SH-SY5Y (cell line): ENCODE measurements at regions not wholly inside any gene's neighbourhood (a gene's known extent, or its start where the extent isn't known, plus 50 kb on each side); places are given as distances from the start of the nearest gene placed in this dataset.

Source experiments
- GATA2 ChIP-seq: IDR thresholded peaks from 2 replicates; pipeline ENCODE4 v1.6.1; 2011; ENCODE audit warnings: mild to moderate bottlenecking, low read depth, low read length
- GATA3 ChIP-seq: IDR thresholded peaks from 2 replicates; pipeline ENCODE4 v1.6.1; 2011; ENCODE audit warnings: low read depth, mild to moderate bottlenecking, low read length, moderate library complexity

- no peak for TF ChIP-seq GATA3
- no peak for TF ChIP-seq GATA2
Measured at GRCh38 chr7:25559581-25560367, 331.5 kb upstream of the NPVF start.

- TF ChIP-seq GATA3 (no peak), GATA2 (0 out of 2 replicates have a peak, but pooled peaks have one; percentile 19)
Measured at GRCh38 chr7:25562673-25563182, 334.4 kb upstream of the NPVF start.

- TF ChIP-seq GATA2 (no peak), GATA3 (no peak)
Measured at GRCh38 chr7:25565002-25565401, 336.7 kb upstream of the NPVF start.

- TF ChIP-seq GATA2, result peak; percentile 40; the same call in 1 of the 2 replicates
- peak; percentile 48; the same call in 1 of the 2 replicates for TF ChIP-seq GATA3
Measured at GRCh38 chr7:25565949-25566348, 337.7 kb upstream of the NPVF start.

GRCh38 chr7:25567430-25567829 lies 339.1 kb upstream of the NPVF start:
- TF ChIP-seq GATA2, result no peak
- no peak for TF ChIP-seq GATA3

- TF ChIP-seq GATA2 (no peak), GATA3 (no peak)
Measured at GRCh38 chr7:25569765-25570164, 341.5 kb upstream of the NPVF start.

- TF ChIP-seq GATA2, result no peak
- no peak for TF ChIP-seq GATA3
Measured at GRCh38 chr7:25572423-25572822, 344.1 kb upstream of the NPVF start.

GRCh38 chr7:25574828-25575227 lies 346.5 kb upstream of the NPVF start:
- TF ChIP-seq GATA3 (no peak), GATA2 (no peak)

- TF ChIP-seq GATA3 (no peak), GATA2 (no peak)
Measured at GRCh38 chr7:25575634-25576033, 347.3 kb upstream of the NPVF start.

- no peak for TF ChIP-seq GATA3
- TF ChIP-seq GATA2, result no peak
Measured at GRCh38 chr7:25578991-25579777, 350.9 kb upstream of the NPVF start.

GRCh38 chr7:25579778-25580075 lies 351.4 kb upstream of the NPVF start:
- TF ChIP-seq GATA3 (no peak), GATA2 (no peak; the same call in 1 of the 2 replicates)

GRCh38 chr7:25580141-25580540 lies 351.9 kb upstream of the NPVF start:
- TF ChIP-seq GATA3 (peak; percentile 51), GATA2 (no peak)

- TF ChIP-seq GATA2, result no peak
- no peak for TF ChIP-seq GATA3
Measured at GRCh38 chr7:25583621-25584020, 355.3 kb upstream of the NPVF start.

- TF ChIP-seq GATA2 (no peak), GATA3 (no peak)
Measured at GRCh38 chr7:25584112-25584938, 356.0 kb upstream of the NPVF start.
